ENCODE measurements at regions not wholly inside any gene's neighbourhood (a gene's known extent, or its start where the extent isn't known, plus 50 kb on each side); places are given as distances from the start of the nearest gene placed in this dataset.

- Mint-ChIP-seq H3K27ac (no peak overlapping the region), H3K4me3 (no peak overlapping the region), H3K4me1 (ENCODE audit: low read depth) (no peaks in the 10 kb centered on the region), H3K27me3 (ENCODE audit: insufficient read depth) (no peaks in the 10 kb centered on the region; the same call in 1 of the 2 replicates), H3K36me3 (ENCODE audit: low read depth) (no peaks in the 10 kb centered on the region), H3K9me3 (peaks cover 4% of the 10 kb centered on the region; the same call in 1 of the 2 replicates)
- TF ChIP-seq CTCF (IDR thresholded peaks at IDR 0.05): no peak
- no peak for DNase-seq
These were observed 96.2 kb upstream of the SMC2 start for GRCh38 chr9:103997856-103998370.

- DNase-seq: no peak
- no peak for TF ChIP-seq CTCF (IDR thresholded peaks at IDR 0.05)
- Mint-ChIP-seq H3K4me3 (no peak overlapping the region), H3K27me3 (ENCODE audit: insufficient read depth) (no peaks in the 10 kb centered on the region; the same call in 1 of the 2 replicates), H3K27ac (no peak overlapping the region), H3K4me1 (ENCODE audit: low read depth) (no peaks in the 10 kb centered on the region), H3K36me3 (ENCODE audit: low read depth) (no peaks in the 10 kb centered on the region), H3K9me3 (peaks cover 4% of the 10 kb centered on the region; the same call in 1 of the 2 replicates)
These were observed 94.6 kb upstream of the SMC2 start for GRCh38 chr9:103999375-104000062.

- H3K9me3 Mint-ChIP-seq: peaks cover 13% of the 10 kb centered on the region
- no peak overlapping the region for H3K4me3 Mint-ChIP-seq
- H3K27me3 Mint-ChIP-seq (ENCODE audit: insufficient read depth): peaks cover 2% of the 10 kb centered on the region; the same call in 1 of the 2 replicates
- H3K36me3 Mint-ChIP-seq (ENCODE audit: low read depth): no peaks in the 10 kb centered on the region
- no peak for DNase-seq
- H3K4me1 Mint-ChIP-seq (ENCODE audit: low read depth): no peaks in the 10 kb centered on the region
- H3K27ac Mint-ChIP-seq: no peak overlapping the region
- no peak for TF ChIP-seq CTCF (IDR thresholded peaks at IDR 0.05)
These were observed 84.3 kb upstream of the SMC2 start for GRCh38 chr9:104009826-104010225.

- Mint-ChIP-seq H3K27ac (no peak overlapping the region), H3K27me3 (ENCODE audit: insufficient read depth) (no peaks in the 10 kb centered on the region), H3K4me3 (no peak overlapping the region), H3K9me3 (no peaks in the 10 kb centered on the region), H3K36me3 (ENCODE audit: low read depth) (no peaks in the 10 kb centered on the region), H3K4me1 (ENCODE audit: low read depth) (no peaks in the 10 kb centered on the region)
- DNase-seq: no peak
- no peak for TF ChIP-seq CTCF (IDR thresholded peaks at IDR 0.05)
These were observed 72.0 kb upstream of the SMC2 start for GRCh38 chr9:104022083-104022482.

- no peak for DNase-seq
- no peaks in the 10 kb centered on the region for H3K27me3 Mint-ChIP-seq (ENCODE audit: insufficient read depth)
- no peak overlapping the region for H3K4me3 Mint-ChIP-seq
- no peaks in the 10 kb centered on the region for H3K9me3 Mint-ChIP-seq
- H3K27ac Mint-ChIP-seq: no peak overlapping the region
- H3K4me1 Mint-ChIP-seq (ENCODE audit: low read depth): no peaks in the 10 kb centered on the region
- no peaks in the 10 kb centered on the region for H3K36me3 Mint-ChIP-seq (ENCODE audit: low read depth)
- TF ChIP-seq CTCF (IDR thresholded peaks at IDR 0.05): no peak
These were observed 69.0 kb upstream of the SMC2 start for GRCh38 chr9:104025104-104025503.
